ENCODE measurements at regions not wholly inside any gene's neighbourhood (a gene's known extent, or its start where the extent isn't known, plus 50 kb on each side); places are given as distances from the start of the nearest gene placed in this dataset.

DNA sequence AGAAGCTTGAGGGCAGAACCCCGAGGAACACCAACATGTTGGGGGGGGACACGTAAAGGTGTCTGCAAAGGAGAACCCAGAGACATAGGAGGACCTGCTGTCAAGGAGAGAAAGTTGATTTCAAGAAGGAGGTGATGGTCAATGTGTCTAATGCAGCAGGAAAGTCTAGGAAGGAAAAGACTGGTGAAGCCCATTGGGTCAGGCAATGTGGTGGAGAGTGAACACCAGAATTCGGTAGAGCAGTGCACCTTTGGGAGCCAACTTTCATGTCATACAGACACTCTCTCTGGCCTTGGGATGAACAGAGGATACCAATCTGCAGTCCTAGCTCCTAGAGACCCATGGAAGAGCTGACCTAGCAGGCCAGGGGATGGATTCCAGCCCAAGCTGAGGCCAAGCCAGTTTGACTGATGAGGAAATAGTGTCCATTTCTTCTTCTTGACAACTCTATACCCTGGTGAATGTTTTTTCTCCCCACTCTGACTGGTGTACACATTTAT lies 101.9 kb downstream of the MYCN start:
- BruUV-seq (replicated peaks) = no TSS peak
- WGBS, 2 experiments (ENCODE audit: extremely low coverage in 2 of 2, insufficient read length in 1 of 2) = 100% methylated on average over 1 of the region's 3 CpGs; no CpG with 5 or more reads in 1 of the 2 experiments
- H3K9me1 ChIP-seq (ENCODE audit: insufficient read depth, low read length) = no peaks in the 10 kb centered on the region

More for the DNA sequence above, 101.9 kb downstream of the MYCN start:
- dilution Hi-C loops (cut with HindIII; ENCODE audit: low sequenced_read_pairs, unreplicated experiment) (no loop called here), intact Hi-C loops (cut with micrococcal nuclease) (no loop called here), in situ Hi-C loops (cut with MboI; ENCODE audit: low sequenced_read_pairs) (no loop called here)
- Histone ChIP-seq H2BK20ac (ENCODE audit: low read depth, low read length) (no peak overlapping the region), H3K79me1 (ENCODE audit: low read depth in 1 of 2, low read length in 2 of 2) (no peaks in the 10 kb centered on the region), H4K20me1 (ENCODE audit: insufficient read depth, low read length) (no peaks in the 10 kb centered on the region), H3K36me3 (ENCODE audit: control insufficient read depth, insufficient read depth, low read length) (no peaks in the 10 kb centered on the region), H3K9ac (ENCODE audit: low read depth, low read length) (no peak overlapping the region), H3K56ac (ENCODE audit: extremely low read depth, insufficient read depth, low read length) (no peak overlapping the region), H3K23ac (ENCODE audit: low read depth, low read length) (no peak overlapping the region), H4K91ac (ENCODE audit: insufficient read depth, low read depth, low read length) (no peak overlapping the region), H4K8ac (ENCODE audit: low read depth in 2 of 2, low read length in 2 of 2) (no peak overlapping the region), H2AK9ac (replicated peaks; ENCODE audit: low read depth, low read length, poor library complexity) (no peak overlapping the region), H3K14ac (replicated peaks; ENCODE audit: low read depth, low read length) (no peak overlapping the region), H4K5ac (ENCODE audit: low read depth, low read length) (no peak overlapping the region), H2BK15ac (ENCODE audit: low read depth, low read length) (no peak overlapping the region), H3K9me3 (ENCODE audit: control insufficient read depth, insufficient read depth, low read length) (peaks cover 30% of the 10 kb centered on the region), H2AFZ (replicated peaks; ENCODE audit: low read length, poor library complexity) (no peak overlapping the region), H3K27me3 (ENCODE audit: control insufficient read depth, insufficient read depth, low read length) (no peaks in the 10 kb centered on the region), H3K4ac (ENCODE audit: low read depth, low read length) (no peak overlapping the region), H3K27ac (ENCODE audit: insufficient read depth, low read length) (no peak overlapping the region), H3K4me3 (ENCODE audit: insufficient read depth, low read depth, low read length) (no peak overlapping the region), H2AK5ac (ENCODE audit: low read depth, low read length) (no peak overlapping the region), H2BK5ac (ENCODE audit: low read depth, low read length, poor library complexity, severe bottlenecking) (no peak overlapping the region), H2BK120ac (ENCODE audit: low read depth, low read length) (no peak overlapping the region), H3K4me1 (ENCODE audit: control insufficient read depth, insufficient read depth, low read length) (no peaks in the 10 kb centered on the region), H3K4me2 (ENCODE audit: low read depth, low read length) (no peak overlapping the region), H3K18ac (ENCODE audit: low read depth, low read length) (no peak overlapping the region)
- TF ChIP-seq SMC3 (IDR thresholded peaks at IDR 0.05; ENCODE audit: low read depth, low read length) = no peak
- no peak for TF ChIP-seq CHD1 (IDR thresholded peaks at IDR 0.05; ENCODE audit: low read depth, low read length)
- no peak for TF ChIP-seq POLR2A (IDR thresholded peaks at IDR 0.05; ENCODE audit: low read depth, low read length)
- TF ChIP-seq RFX5 (IDR thresholded peaks at IDR 0.05; ENCODE audit: low read depth, low read length) = no peak
- no peak for TF ChIP-seq MAFK (IDR thresholded peaks at IDR 0.05; ENCODE audit: low read depth, low read length)
- TF ChIP-seq MXI1 (IDR thresholded peaks at IDR 0.05; ENCODE audit: borderline replicate concordance, low read depth, low read length) = no peak
- TF ChIP-seq RCOR1 (IDR thresholded peaks at IDR 0.05; ENCODE audit: insufficient replicate concordance, low read length) = no peak
- TF ChIP-seq CEBPB (IDR thresholded peaks at IDR 0.05; ENCODE audit: low read depth, low read length) = no peak
- no peak for TF ChIP-seq MAZ (IDR thresholded peaks at IDR 0.05; ENCODE audit: borderline replicate concordance, low read depth, low read length)
- ATAC-seq (ENCODE audit: low read depth) = no peak
- ChIA-PET CTCF (no interaction called here), POLR2A (ENCODE audit: unreplicated experiment) (no interaction called here)
- no peak for DNase-seq

Data from IMR-90 (cell line).